ENCODE measurements at regions not wholly inside any gene's neighbourhood (a gene's known extent, or its start where the extent isn't known, plus 50 kb on each side); places are given as distances from the start of the nearest gene placed in this dataset.
"Not testable (repeated sequence)": the region's sequence is repeated elsewhere in the genome, so short reads cannot be mapped to it uniquely, and the experiment has no call there.

- H3K4me1 Mint-ChIP-seq (ENCODE audit: low read depth): peaks cover 3% of the 10 kb centered on the region
- H3K9me3 Mint-ChIP-seq (ENCODE audit: low read depth): no peaks in the 10 kb centered on the region
- no peak overlapping the region for H3K4me3 Mint-ChIP-seq (ENCODE audit: low read depth)
- no peak for TF ChIP-seq CTCF (IDR thresholded peaks at IDR 0.05; ENCODE audit: unreplicated experiment)
- no peak for DNase-seq (ENCODE audit: low spot score, unreplicated experiment)
- H3K27me3 Mint-ChIP-seq: peaks cover 3% of the 10 kb centered on the region
- no peak overlapping the region for H3K27ac Mint-ChIP-seq
- no peaks in the 10 kb centered on the region for H3K36me3 Mint-ChIP-seq (ENCODE audit: insufficient read depth)
Observed at GRCh38 chr1:104029456-104029970, 279.8 kb downstream of the AMY1C start.

GRCh38 chr1:104056786-104057185, 307.1 kb downstream of the AMY1C start:
- Mint-ChIP-seq H3K4me3 (ENCODE audit: low read depth) (no peak overlapping the region), H3K27me3 (no peaks in the 10 kb centered on the region), H3K9me3 (ENCODE audit: low read depth) (no peaks in the 10 kb centered on the region), H3K4me1 (ENCODE audit: low read depth) (peaks cover 4% of the 10 kb centered on the region), H3K36me3 (ENCODE audit: insufficient read depth) (no peaks in the 10 kb centered on the region), H3K27ac (peak overlapping the region; percentile 9)
- TF ChIP-seq CTCF (IDR thresholded peaks at IDR 0.05; ENCODE audit: unreplicated experiment): no peak
- no peak for DNase-seq (ENCODE audit: low spot score, unreplicated experiment)

DNA sequence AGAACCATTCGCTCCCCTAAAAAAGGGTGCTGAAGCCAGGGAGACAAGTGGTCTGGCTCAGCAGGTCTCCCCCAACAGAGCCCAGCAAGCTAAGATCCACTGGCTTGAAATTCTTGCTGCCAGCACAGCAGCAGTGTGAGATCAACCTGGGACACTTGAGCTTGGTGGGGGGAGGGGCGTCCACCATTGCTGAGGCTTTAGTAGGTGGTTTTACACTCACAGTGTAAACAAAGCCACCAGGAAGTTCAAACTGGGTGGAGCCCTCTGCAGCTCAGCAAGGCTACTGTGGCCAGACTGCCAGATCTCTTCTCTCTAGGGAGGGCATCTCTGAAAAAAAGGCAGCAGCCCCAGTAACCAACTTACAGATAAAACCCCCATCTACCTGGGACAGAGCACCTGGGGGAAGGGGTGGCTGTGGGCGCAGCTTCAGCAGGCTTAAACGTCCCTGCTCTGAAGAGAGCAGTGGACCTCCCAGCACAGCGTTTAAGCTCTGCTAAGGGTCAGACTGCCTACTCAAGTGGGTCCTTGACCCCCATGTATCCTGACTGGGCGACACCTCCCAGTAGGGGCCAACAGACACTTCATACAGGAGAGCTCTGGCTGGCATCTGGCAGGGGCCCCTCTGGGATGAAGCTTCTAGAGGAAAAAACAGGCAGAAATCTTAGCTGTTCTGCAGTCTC, 307.7 kb downstream of the AMY1C start:
- not testable (repeated sequence) for H3K27me3 Mint-ChIP-seq; H3K4me3 Mint-ChIP-seq (ENCODE audit: low read depth); H3K27ac Mint-ChIP-seq; DNase-seq (ENCODE audit: low spot score, unreplicated experiment); H3K36me3 Mint-ChIP-seq (ENCODE audit: insufficient read depth); H3K4me1 Mint-ChIP-seq (ENCODE audit: low read depth); H3K9me3 Mint-ChIP-seq (ENCODE audit: low read depth)

GRCh38 chr1:104061637-104062036, 311.9 kb downstream of the AMY1C start:
- DNase-seq (ENCODE audit: low spot score, unreplicated experiment); H3K9me3 Mint-ChIP-seq (ENCODE audit: low read depth); H3K4me3 Mint-ChIP-seq (ENCODE audit: low read depth); H3K36me3 Mint-ChIP-seq (ENCODE audit: insufficient read depth); H3K4me1 Mint-ChIP-seq (ENCODE audit: low read depth); H3K27ac Mint-ChIP-seq; H3K27me3 Mint-ChIP-seq: not testable (repeated sequence)

DNA sequence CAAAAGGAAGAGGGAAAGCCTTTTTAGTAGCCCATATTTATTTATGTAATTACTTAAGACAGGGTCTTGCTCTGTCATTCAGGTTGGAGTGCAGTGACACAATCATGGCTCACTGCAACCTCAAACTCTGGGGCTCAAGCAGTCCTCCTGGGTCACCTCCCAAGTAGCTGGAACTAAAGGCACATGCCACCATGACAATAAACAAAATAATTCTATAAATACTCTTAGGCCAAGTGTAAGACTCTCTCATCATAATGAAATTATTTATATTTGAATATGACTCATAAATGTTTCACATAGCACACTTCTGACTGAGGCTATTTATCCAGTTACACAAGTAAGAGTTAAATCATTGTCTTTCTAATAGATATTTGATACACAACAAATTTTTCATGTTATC, 314.7 kb downstream of the AMY1C start:
- no peaks in the 10 kb centered on the region for H3K9me3 Mint-ChIP-seq (ENCODE audit: low read depth)
- H3K27ac Mint-ChIP-seq: no peak overlapping the region
- no peak for TF ChIP-seq CTCF (IDR thresholded peaks at IDR 0.05; ENCODE audit: unreplicated experiment)
- H3K36me3 Mint-ChIP-seq (ENCODE audit: insufficient read depth): no peaks in the 10 kb centered on the region
- no peaks in the 10 kb centered on the region for H3K27me3 Mint-ChIP-seq
- no peak for DNase-seq (ENCODE audit: low spot score, unreplicated experiment)
- no peaks in the 10 kb centered on the region for H3K4me1 Mint-ChIP-seq (ENCODE audit: low read depth)
- no peak overlapping the region for H3K4me3 Mint-ChIP-seq (ENCODE audit: low read depth)

GRCh38 chr1:104072915-104073371, 323.2 kb downstream of the AMY1C start:
- no peak for DNase-seq (ENCODE audit: low spot score, unreplicated experiment)
- H3K4me1 Mint-ChIP-seq (ENCODE audit: low read depth): no peaks in the 10 kb centered on the region
- H3K27me3 Mint-ChIP-seq: no peaks in the 10 kb centered on the region
- no peak overlapping the region for H3K4me3 Mint-ChIP-seq (ENCODE audit: low read depth)
- TF ChIP-seq CTCF (IDR thresholded peaks at IDR 0.05; ENCODE audit: unreplicated experiment): no peak
- no peak overlapping the region for H3K27ac Mint-ChIP-seq
- H3K9me3 Mint-ChIP-seq (ENCODE audit: low read depth): no peaks in the 10 kb centered on the region
- no peaks in the 10 kb centered on the region for H3K36me3 Mint-ChIP-seq (ENCODE audit: insufficient read depth)

Measured in progenitor cell of endocrine pancreas (in vitro differentiated cells).